PC-9 (cell line): ENCODE measurements at regions not wholly inside any gene's neighbourhood (a gene's known extent, or its start where the extent isn't known, plus 50 kb on each side); places are given as distances from the start of the nearest gene placed in this dataset.

ENCODE experiments used
- BruUV-seq: library from RNA; stranded (reverse); fragments of 400-500 nt; replicated peaks from 2 replicates; lab custom pipeline; 2021; lab: Mats Ljungman, UMichigan
- CTCF ChIA-PET: fragments of 300-600 bp; sonication (Branson Sonifier 250); formaldehyde crosslinking; loops from one replicate; lab custom pipeline; 2022; ENCODE audit warnings: antibody characterized with exemption; lab: Charles Lee
- POLR2A ChIA-PET: fragments of 300-600 bp; sonication (Branson Sonifier 250); formaldehyde crosslinking; loops from one replicate; lab custom pipeline; 2022; ENCODE audit warnings: antibody characterized with exemption; ENCODE audit not compliant: unreplicated experiment; lab: Charles Lee
- DNase-seq, 2 experiments: peaks; one replicate each; pipeline versions ENCODE4 v3.0.0 to v3.0.0-alpha.2; 2015 to 2022; ENCODE audit warnings: mixed read lengths in 1 of 2
- H2AFZ ChIP-seq: fragments of 200-600 bp; sonication (generic); 2 replicates; pipeline ENCODE4 v1.8.1; 2017; ENCODE audit warnings: antibody characterized with exemption
- H3F3A ChIP-seq: fragments of 200-600 bp; sonication (generic); 2 replicates; pipeline ENCODE4 v1.8.1; 2017; ENCODE audit warnings: antibody characterized with exemption, mild to moderate bottlenecking, low read depth; ENCODE audit not compliant: insufficient read depth
- H3K27ac ChIP-seq: fragments of 200-600 bp; sonication (generic); 2 replicates; pipeline ENCODE4 v1.6.1; 2016; ENCODE audit warnings: mixed run types
- H3K27me3 ChIP-seq: fragments of 200-600 bp; sonication (generic); 2 replicates; pipeline ENCODE4 v1.6.1; 2016; ENCODE audit warnings: low read depth, mixed run types; ENCODE audit not compliant: insufficient read depth
- H3K36me3 ChIP-seq: fragments of 200-600 bp; sonication (generic); 2 replicates; pipeline ENCODE4 v1.6.1; 2016; ENCODE audit warnings: low read depth, mixed run types
- H3K4me1 ChIP-seq: fragments of 200-600 bp; sonication (generic); replicated peaks from 2 replicates; pipeline ENCODE4 v1.6.1; 2016; ENCODE audit warnings: mixed run types; ENCODE audit not compliant: insufficient read depth
- H3K4me2 ChIP-seq: fragments of 200-600 bp; sonication (generic); 2 replicates; pipeline ENCODE4 v1.6.1; 2017; ENCODE audit warnings: mixed run types
- H3K4me3 ChIP-seq: fragments of 200-600 bp; sonication (generic); 2 replicates; pipeline ENCODE4 v1.6.1; 2016; ENCODE audit warnings: mixed run types
- H3K79me2 ChIP-seq: fragments of 200-600 bp; sonication (generic); 2 replicates; pipeline ENCODE4 v1.6.1; 2017; ENCODE audit warnings: low read depth, mixed run types
- H3K9me2 ChIP-seq: fragments of 200-600 bp; sonication (generic); 2 replicates; pipeline ENCODE4 v1.8.1; 2017; ENCODE audit warnings: mild to moderate bottlenecking; ENCODE audit not compliant: insufficient read depth
- H3K9me3 ChIP-seq: fragments of 200-600 bp; sonication (generic); 2 replicates; pipeline ENCODE4 v1.8.1; 2016; ENCODE audit warnings: low read depth; ENCODE audit not compliant: insufficient read depth
- H4K20me1 ChIP-seq: fragments of 200-600 bp; sonication (generic); 2 replicates; pipeline ENCODE4 v1.8.1; 2017; ENCODE audit not compliant: insufficient read depth
- CTCF ChIP-seq: fragments of 200-600 bp; sonication (generic); conservative IDR thresholded peaks from 2 replicates; pipeline ENCODE4 v1.6.1; 2017; ENCODE audit warnings: mixed run types, antibody characterized with exemption, mild to moderate bottlenecking, moderate library complexity
- EZH2 ChIP-seq: fragments of 200-600 bp; sonication (generic); IDR thresholded peaks from 2 replicates; pipeline ENCODE4 v1.8.0; 2017; ENCODE audit warnings: antibody characterized with exemption, low read depth
- intact Hi-C: fragments of 100-400 bp; cut with micrococcal nuclease; formaldehyde crosslinking; loops from one replicate; pipeline ENCODE4 v1.10.0; 2022; ENCODE audit not compliant: unreplicated experiment

GRCh38 chr18:78362198-78362597 is 617.4 kb upstream of the SALL3 start:
- no peaks in the 10 kb centered on the region for H3K9me3 ChIP-seq
- H3K27ac ChIP-seq: no peak overlapping the region

GRCh38 chr18:78363556-78364387 is 615.8 kb upstream of the SALL3 start:
- Histone ChIP-seq H3K79me2 (no peaks in the 10 kb centered on the region), H3F3A (no peaks in the 10 kb centered on the region), H3K27ac (no peak overlapping the region), H3K4me2 (no peak overlapping the region), H2AFZ (no peak overlapping the region), H3K9me2 (no peaks in the 10 kb centered on the region), H4K20me1 (no peaks in the 10 kb centered on the region), H3K27me3 (peaks cover 72% of the 10 kb centered on the region), H3K4me3 (no peak overlapping the region), H3K4me1 (no peaks in the 10 kb centered on the region), H3K36me3 (no peaks in the 10 kb centered on the region), H3K9me3 (no peaks in the 10 kb centered on the region)
- TF ChIP-seq CTCF (no peak), EZH2 (no peak)
- CTCF ChIA-PET: no interaction called here
- no TSS peak for BruUV-seq
- intact Hi-C loops: no loop called here
- POLR2A ChIA-PET: no interaction called here
- DNase-seq: no peak

More at GRCh38 chr18:78362198-78362597, 617.4 kb upstream of the SALL3 start:
- Histone ChIP-seq H3K9me2 (no peaks in the 10 kb centered on the region), H3K79me2 (no peaks in the 10 kb centered on the region), H2AFZ (no peak overlapping the region), H4K20me1 (no peaks in the 10 kb centered on the region), H3F3A (no peaks in the 10 kb centered on the region), H3K4me1 (no peaks in the 10 kb centered on the region), H3K27me3 (peaks cover 77% of the 10 kb centered on the region), H3K4me3 (no peak overlapping the region), H3K36me3 (no peaks in the 10 kb centered on the region), H3K4me2 (no peak overlapping the region)
- BruUV-seq: no TSS peak
- no peak for DNase-seq
- TF ChIP-seq CTCF (no peak), EZH2 (no peak)
- intact Hi-C loops: no loop called here
- POLR2A ChIA-PET: no interaction called here
- CTCF ChIA-PET: interaction anchor here (0.7 kb wide), 1 partner anchor 1628 kb away, joined by 3 read pairs; no protein-coding TSS in a partner anchor

DNA sequence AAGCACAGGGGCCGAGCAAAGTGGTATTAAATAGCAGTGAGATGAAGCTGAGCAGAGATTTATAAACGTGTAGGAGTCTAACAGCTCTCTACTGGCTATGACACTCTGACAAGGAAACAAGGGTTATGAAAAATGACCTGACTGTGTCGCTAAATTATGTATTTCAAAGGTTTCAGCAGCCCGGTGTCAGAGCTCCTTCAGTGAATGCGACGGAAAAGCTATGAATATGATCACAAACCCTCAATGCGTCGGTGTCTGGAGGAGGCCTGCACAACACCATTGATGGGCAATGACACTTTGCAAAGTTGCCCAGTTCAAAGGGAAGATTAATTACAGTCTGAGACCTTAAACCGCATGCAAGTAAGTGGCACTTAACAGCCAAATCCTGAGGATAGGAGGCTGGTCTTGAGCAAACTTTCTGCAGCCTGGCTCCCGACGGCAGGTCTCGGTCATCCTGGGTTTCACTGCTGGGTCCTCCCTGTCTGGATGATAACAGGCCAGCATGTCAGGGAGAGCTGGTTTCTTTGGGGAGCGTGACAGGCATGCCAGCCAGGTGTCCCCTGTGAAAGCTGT is 615.1 kb upstream of the SALL3 start:
- ChIA-PET CTCF (no interaction called here), POLR2A (no interaction called here)
- Histone ChIP-seq H3K9me2 (no peaks in the 10 kb centered on the region), H3K36me3 (no peaks in the 10 kb centered on the region), H3K4me3 (no peak overlapping the region), H3K27me3 (peaks cover 78% of the 10 kb centered on the region), H3F3A (no peaks in the 10 kb centered on the region), H2AFZ (no peak overlapping the region), H4K20me1 (no peaks in the 10 kb centered on the region), H3K9me3 (no peaks in the 10 kb centered on the region), H3K4me1 (no peaks in the 10 kb centered on the region), H3K4me2 (no peak overlapping the region), H3K79me2 (no peaks in the 10 kb centered on the region), H3K27ac (no peak overlapping the region)
- TF ChIP-seq EZH2 (no peak), CTCF (no peak)
- BruUV-seq: no TSS peak
- intact Hi-C loops: no loop called here
- no peak for DNase-seq
